CD4-positive, alpha-beta T cell treated with Interleukin-10 for 1 hour (primary cell): ENCODE measurements at regions not wholly inside any gene's neighbourhood (a gene's known extent, or its start where the extent isn't known, plus 50 kb on each side); places are given as distances from the start of the nearest gene placed in this dataset.

Source experiments
- DNase-seq: peaks from one replicate; pipeline ENCODE4 v3.0.0-alpha.2; 2020

DNA sequence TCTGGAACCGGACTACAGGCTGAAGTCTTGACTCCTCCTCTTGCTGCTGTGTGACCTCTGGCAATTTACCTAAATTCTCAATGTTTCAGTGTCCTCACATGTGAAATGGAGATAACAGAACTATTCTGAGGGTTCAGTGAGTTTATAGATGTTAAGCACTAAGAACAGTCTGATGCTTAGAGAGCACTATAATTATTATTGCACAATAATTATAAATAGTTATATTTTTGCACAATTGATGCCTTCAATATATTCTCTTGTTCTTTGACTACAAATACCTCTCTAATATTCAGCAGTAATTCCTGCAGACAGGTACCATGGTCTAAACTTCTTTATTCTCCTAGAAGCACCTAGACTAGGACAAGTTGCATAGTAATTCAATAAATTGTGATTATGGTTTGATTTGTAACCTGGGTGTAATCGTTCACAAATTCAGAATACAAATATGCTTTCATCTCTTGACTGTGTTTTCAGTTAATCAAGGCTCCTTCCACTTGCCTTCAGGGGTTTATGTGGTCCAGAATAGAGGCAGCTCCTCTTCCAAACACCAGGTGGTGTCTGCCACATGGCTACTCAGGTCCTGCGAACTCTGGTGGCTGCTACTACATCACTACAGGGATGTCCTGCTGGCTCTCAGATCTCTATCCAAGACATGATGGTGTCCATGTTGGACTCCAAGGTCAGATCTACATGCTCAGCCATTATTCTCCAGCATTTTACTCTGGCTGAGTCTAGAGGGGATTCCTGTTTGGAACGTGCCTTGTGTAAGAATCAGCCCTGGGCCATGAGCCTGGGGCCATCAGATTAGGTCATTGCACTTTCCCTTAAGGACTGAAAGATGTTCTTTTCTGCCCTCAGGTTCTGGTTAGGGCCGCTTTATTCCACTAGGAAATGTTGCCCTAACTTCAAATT, 103.4 kb downstream of the QRFPR start:
- DNase-seq = no peak

DNA sequence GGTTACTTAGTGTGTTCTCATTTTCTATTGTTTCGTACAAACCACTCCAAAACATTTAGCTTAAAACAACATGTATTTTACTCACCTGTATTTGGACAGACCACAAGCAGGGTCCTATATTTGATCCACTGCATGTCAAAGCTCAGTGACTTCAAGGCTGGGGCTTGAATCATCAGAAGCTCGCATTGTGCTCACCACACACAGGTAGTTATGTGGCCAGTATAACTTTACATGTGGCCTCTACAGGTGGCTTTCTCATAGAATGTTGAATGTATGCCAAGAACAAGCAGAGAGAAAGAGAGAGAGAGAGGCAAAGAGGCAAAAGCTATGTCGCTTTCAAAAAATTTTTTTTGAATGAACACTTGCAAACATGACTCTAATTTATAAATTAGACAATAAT, 107.6 kb downstream of the QRFPR start:
- DNase-seq = no peak

- DNase-seq = peak; percentile 6
Observed at GRCh38 chr4:121272526-121272925, 108.3 kb downstream of the QRFPR start.

- DNase-seq = no peak
Observed at GRCh38 chr4:121270389-121270788, 106.3 kb upstream of the TNIP3 start.

DNA sequence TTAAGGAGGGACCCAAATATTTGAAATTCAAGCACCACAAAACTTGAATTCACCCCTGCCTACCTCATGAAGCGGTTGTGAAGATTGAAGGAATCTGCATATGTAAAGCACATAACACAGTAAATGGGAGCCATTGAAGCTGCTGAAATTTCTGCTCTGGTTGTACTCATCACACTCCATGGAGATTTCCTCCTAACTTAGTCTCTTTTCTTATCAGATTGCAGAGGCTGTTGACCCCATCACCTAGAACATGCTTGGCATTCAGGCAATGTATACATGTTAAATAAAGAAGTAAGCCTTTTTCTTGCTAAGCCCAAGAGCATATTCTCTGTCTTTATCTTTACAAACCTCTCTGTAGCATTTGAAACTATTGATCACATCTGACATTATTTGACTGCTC, 104.9 kb upstream of the TNIP3 start:
- no peak for DNase-seq

GRCh38 chr4:121266982-121267381, 102.9 kb upstream of the TNIP3 start:
- DNase-seq = no peak

DNA sequence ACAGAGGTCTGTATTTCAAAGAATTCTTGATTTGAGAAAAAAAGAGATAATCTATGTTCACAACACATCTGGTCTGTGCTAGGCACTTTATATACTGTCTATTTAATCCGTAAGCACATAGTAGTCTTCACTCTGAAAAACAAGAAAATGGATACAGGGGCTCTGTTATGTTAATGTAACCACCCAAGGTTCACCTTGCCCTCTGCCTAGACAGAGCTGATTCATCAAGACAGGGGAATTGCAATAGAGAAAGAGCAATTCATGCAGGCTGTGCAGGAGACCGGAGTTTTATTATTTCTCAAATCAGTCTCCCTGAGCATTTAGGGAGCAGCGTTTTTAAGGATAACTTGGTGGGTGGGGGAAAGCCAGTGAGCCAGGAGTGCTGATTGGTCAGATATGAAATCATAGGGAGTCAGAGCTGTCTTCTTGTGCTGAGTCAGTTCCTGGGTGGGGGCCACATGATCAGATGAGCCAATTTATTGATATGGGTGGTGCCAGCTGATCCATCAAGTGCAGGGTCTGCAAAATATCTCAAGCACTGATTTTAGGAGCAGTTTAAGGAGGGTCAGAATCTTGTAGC, 92.9 kb upstream of the TNIP3 start:
- DNase-seq = no peak

DNA sequence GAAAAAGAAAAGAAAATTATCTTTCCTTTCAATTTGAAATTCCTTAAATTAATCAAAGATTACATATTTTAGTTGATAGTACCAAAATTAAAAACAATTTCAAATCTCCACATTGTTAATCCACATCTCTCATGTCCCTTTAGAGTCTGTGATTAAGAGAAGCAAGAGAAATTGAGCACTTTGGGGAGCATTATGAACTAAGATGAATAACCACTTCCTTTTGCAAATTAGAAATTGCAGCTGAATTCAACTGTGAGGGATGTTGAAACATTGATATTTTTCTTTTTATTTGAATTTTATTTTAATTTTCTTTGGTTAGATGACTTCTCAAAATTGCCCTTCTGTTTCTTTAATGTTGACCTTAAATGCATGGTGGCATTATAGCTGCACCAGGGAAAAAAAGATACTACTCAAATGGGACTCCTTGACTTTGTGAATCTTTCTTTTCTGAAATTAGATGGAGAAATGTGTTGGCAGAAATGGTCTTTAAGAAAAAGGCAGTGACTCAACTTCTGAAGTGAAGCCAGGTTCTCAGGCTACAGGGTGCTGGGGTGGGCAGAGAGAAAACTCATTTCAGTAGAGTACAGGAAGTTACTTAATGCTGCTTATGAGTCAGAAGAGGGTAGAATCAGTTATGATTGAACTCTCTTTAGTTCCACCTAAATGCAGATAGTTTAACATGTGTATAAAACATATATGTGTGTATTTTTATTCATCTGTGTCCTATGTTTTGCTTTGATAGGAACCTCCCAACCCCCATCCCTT, 92.0 kb upstream of the TNIP3 start:
- peak; percentile 63 for DNase-seq

DNA sequence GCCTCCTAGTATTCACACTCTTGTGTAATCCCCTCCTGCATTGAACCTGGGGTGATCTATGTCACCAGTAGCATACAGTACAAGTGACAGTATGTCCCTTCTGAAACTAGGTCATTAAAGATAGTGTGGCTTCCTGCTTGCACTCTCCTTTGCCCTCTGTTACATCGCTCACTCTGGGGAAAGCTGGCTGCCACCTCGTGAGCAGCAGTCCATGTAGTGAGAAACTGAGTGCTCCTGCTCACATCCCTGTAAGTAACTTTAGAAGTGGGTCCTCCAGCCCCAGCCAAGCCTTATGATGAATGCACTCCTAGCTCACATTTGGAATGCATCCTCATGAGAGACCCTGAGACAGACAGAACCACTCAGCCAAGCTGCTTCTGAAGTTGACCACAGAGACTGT, 89.8 kb upstream of the TNIP3 start:
- peak; percentile 66 for DNase-seq

GRCh38 chr4:121252224-121252806, 88.2 kb upstream of the TNIP3 start:
- peak; percentile 67 for DNase-seq

GRCh38 chr4:121248747-121249146, 84.6 kb upstream of the TNIP3 start:
- DNase-seq = no peak

- DNase-seq = no peak
Observed at GRCh38 chr4:121246698-121247097, 82.6 kb upstream of the TNIP3 start.

DNA sequence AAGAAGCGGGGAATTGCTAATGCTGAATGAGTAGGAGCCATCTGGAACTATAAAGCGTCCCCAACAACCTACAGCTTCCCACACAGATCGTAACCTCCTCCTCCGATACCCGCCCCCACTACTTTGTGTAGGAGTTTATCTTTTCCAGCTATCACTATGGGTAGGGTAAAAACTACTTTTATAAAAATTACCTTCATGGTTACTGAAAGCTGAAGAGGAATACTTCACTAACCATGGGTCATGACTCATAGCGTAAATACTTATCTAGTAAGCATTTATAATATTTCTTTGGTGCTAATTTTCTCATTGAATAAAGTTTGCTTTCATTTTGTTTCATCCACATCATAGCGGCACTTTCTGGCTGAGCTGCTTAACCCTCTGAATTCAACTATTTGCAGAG, 79.4 kb upstream of the TNIP3 start:
- no peak for DNase-seq

GRCh38 chr4:121242188-121242750, 78.1 kb upstream of the TNIP3 start:
- DNase-seq = no peak

GRCh38 chr4:121239951-121240350, 75.8 kb upstream of the TNIP3 start:
- DNase-seq = no peak

DNA sequence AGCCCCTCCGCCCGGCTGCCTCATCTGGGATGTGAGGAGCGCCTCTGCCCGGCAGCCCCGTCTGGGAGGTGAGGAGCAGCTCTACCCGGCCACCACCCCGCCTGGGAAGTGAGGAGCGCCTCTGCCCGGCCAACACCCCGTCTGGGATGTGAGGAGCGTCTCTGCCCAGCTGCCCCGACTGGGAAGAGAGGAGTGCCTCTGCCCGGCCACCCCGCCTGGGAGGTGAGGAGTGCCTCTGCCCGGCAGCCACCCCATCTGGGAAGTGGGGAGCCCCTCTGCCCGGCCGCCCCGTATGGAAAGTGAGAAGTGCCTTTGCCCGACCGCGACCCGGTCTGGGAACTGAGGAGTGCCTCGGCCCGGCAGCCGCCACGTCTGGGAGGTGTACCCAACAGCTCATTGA, 74.3 kb upstream of the TNIP3 start:
- no peak for DNase-seq

GRCh38 chr4:121237069-121237399, 72.9 kb upstream of the TNIP3 start:
- no peak for DNase-seq

- DNase-seq = no peak
Observed at GRCh38 chr4:121236353-121237068, 72.4 kb upstream of the TNIP3 start.

- DNase-seq = no peak
Observed at GRCh38 chr4:121233982-121234381, 69.9 kb upstream of the TNIP3 start.

- DNase-seq = no peak
Observed at GRCh38 chr4:121229993-121230392, 65.9 kb upstream of the TNIP3 start.

GRCh38 chr4:121228848-121229247, 64.7 kb upstream of the TNIP3 start:
- DNase-seq = no peak

- peak; percentile 55 for DNase-seq
Observed at GRCh38 chr4:121227341-121227792, 63.2 kb upstream of the TNIP3 start.
